ENCODE measurements at regions not wholly inside any gene's neighbourhood (a gene's known extent, or its start where the extent isn't known, plus 50 kb on each side); places are given as distances from the start of the nearest gene placed in this dataset.

GRCh38 chr2:145090841-145091761 is 571.2 kb upstream of the ZEB2 start:
- TF ChIP-seq POLR2A (IDR thresholded peaks at IDR 0.05), result no peak
- TF ChIP-seq, protein P1, sequence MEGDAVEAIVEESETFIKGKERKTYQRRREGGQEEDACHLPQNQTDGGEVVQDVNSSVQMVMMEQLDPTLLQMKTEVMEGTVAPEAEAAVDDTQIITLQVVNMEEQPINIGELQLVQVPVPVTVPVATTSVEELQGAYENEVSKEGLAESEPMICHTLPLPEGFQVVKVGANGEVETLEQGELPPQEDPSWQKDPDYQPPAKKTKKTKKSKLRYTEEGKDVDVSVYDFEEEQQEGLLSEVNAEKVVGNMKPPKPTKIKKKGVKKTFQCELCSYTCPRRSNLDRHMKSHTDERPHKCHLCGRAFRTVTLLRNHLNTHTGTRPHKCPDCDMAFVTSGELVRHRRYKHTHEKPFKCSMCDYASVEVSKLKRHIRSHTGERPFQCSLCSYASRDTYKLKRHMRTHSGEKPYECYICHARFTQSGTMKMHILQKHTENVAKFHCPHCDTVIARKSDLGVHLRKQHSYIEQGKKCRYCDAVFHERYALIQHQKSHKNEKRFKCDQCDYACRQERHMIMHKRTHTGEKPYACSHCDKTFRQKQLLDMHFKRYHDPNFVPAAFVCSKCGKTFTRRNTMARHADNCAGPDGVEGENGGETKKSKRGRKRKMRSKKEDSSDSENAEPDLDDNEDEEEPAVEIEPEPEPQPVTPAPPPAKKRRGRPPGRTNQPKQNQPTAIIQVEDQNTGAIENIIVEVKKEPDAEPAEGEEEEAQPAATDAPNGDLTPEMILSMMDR (IDR thresholded peaks at IDR 0.05), result no peak
- TF ChIP-seq POLR2AphosphoS5 (IDR thresholded peaks at IDR 0.05), result no peak
- Histone ChIP-seq H3K27ac (no peak overlapping the region), H3K4me3 (no peak overlapping the region), H3K4me1 (no peaks in the 10 kb centered on the region), H3K9me3 (no peaks in the 10 kb centered on the region), H3K36me3 (no peaks in the 10 kb centered on the region), H3K27me3 (no peaks in the 10 kb centered on the region)
- intact Hi-C loops (cut with DNase I; ENCODE audit: low total_unique reads), result no loop called here
- DNase-seq (ENCODE audit: low spot score in 2 of 2), result no peak

- Histone ChIP-seq H3K27ac (no peak overlapping the region), H3K36me3 (no peaks in the 10 kb centered on the region), H3K4me3 (no peak overlapping the region), H3K9me3 (no peaks in the 10 kb centered on the region), H3K27me3 (no peaks in the 10 kb centered on the region), H3K4me1 (no peaks in the 10 kb centered on the region)
- intact Hi-C loops (cut with DNase I; ENCODE audit: low total_unique reads), result no loop called here
- DNase-seq (ENCODE audit: low spot score in 2 of 2), result no peak
- TF ChIP-seq, protein P1 (IDR thresholded peaks at IDR 0.05), result no peak
- no peak for TF ChIP-seq POLR2AphosphoS5 (IDR thresholded peaks at IDR 0.05)
- no peak for TF ChIP-seq POLR2A (IDR thresholded peaks at IDR 0.05)
Measured at GRCh38 chr2:145088756-145089155, 568.8 kb upstream of the ZEB2 start.

DNA sequence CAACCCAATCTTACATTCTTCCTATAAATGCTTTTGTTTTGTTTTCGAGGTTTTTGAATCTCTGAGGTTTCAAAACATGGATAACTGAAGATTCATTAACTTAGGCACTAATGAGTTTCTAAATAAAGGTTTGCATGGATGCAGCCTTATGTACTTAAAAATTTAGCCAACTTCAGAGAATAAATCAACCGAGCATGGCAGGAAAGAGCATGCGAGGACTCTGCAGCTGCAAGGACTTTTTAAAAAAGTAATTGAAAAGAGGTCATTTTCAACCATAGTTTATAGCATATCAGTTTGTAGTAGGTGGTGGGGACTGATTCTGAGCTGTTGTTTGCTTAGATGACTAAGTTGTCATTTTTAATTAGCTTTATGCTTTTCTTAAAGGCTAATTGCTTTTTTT is 567.0 kb upstream of the ZEB2 start:
- no peak for DNase-seq (ENCODE audit: low spot score in 2 of 2)
- TF ChIP-seq POLR2AphosphoS5 (IDR thresholded peaks at IDR 0.05), result no peak
- TF ChIP-seq, protein P1 (IDR thresholded peaks at IDR 0.05), result no peak
- no peak for TF ChIP-seq POLR2A (IDR thresholded peaks at IDR 0.05)
- Histone ChIP-seq H3K4me1 (no peaks in the 10 kb centered on the region), H3K4me3 (no peak overlapping the region), H3K27ac (no peak overlapping the region), H3K27me3 (no peaks in the 10 kb centered on the region), H3K9me3 (no peaks in the 10 kb centered on the region), H3K36me3 (no peaks in the 10 kb centered on the region)
- intact Hi-C loops (cut with DNase I; ENCODE audit: low total_unique reads), result no loop called here

DNA sequence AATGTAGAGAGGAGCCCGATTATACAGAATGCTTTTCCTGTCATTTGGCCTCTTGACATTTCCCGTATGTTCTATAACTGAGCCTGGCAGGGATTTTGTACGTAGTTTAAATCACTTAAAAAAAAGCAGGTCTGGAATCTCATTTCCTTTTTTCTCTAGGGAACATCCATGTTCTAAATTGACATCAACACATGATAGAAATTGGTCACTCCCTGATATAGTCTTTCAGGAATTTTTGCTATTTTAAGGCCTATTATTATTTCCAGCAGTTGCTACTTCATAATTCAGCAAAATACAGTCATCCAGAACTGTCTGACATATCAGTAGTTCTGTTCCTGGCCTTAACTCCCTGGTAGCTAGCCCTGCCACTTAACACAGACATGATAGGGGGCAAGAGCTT is 565.7 kb upstream of the ZEB2 start:
- Histone ChIP-seq H3K27me3 (no peaks in the 10 kb centered on the region), H3K27ac (peak overlapping the region in 1 of 2 donors; percentile 3), H3K36me3 (no peaks in the 10 kb centered on the region), H3K4me1 (no peaks in the 10 kb centered on the region), H3K4me3 (no peak overlapping the region), H3K9me3 (no peaks in the 10 kb centered on the region)
- no peak for DNase-seq (ENCODE audit: low spot score in 2 of 2)
- TF ChIP-seq, protein P1 (IDR thresholded peaks at IDR 0.05), result no peak
- TF ChIP-seq POLR2A (IDR thresholded peaks at IDR 0.05), result no peak
- TF ChIP-seq POLR2AphosphoS5 (IDR thresholded peaks at IDR 0.05), result no peak
- intact Hi-C loops (cut with DNase I; ENCODE audit: low total_unique reads), result no loop called here

DNA sequence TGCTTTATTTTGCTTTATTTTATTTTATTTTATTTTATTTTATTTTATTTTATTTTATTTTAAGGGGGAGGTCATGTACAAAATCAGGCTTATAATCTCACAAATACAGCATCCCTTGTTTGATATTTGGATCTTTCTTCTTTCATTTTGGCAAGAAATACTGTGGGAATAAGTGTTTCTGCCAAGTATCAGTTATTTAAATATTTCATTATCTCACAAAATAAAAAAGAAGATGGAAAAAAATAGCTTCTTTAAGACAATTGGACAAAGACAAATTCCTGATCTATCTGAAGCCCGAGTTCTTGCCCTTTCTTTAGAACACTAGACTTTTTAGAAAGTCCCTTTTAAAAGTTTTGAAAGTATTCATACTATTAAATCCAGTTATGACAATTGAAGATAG is 560.5 kb upstream of the ZEB2 start:
- H3K4me3 ChIP-seq, result no peak overlapping the region
- intact Hi-C loops (cut with DNase I; ENCODE audit: low total_unique reads), result no loop called here
- no peaks in the 10 kb centered on the region for H3K9me3 ChIP-seq
- no peaks in the 10 kb centered on the region for H3K4me1 ChIP-seq
- DNase-seq (ENCODE audit: low spot score in 2 of 2), result no peak
- TF ChIP-seq POLR2A (IDR thresholded peaks at IDR 0.05), result no peak
- TF ChIP-seq, protein P1 (IDR thresholded peaks at IDR 0.05), result no peak
- TF ChIP-seq POLR2AphosphoS5 (IDR thresholded peaks at IDR 0.05), result no peak
- no peak overlapping the region for H3K27ac ChIP-seq
- no peaks in the 10 kb centered on the region for H3K36me3 ChIP-seq
- H3K27me3 ChIP-seq, result no peaks in the 10 kb centered on the region
